ENCODE measurements at regions not wholly inside any gene's neighbourhood (a gene's known extent, or its start where the extent isn't known, plus 50 kb on each side); places are given as distances from the start of the nearest gene placed in this dataset.

- peak; percentile 59 for DNase-seq (ENCODE audit: extremely low spot score, unreplicated experiment)
These were observed 52.7 kb upstream of the MYEOV start for GRCh38 chr11:69241075-69241740.

GRCh38 chr11:69241844-69242243 is 52.1 kb upstream of the MYEOV start:
- H3K9me3 Mint-ChIP-seq (ENCODE audit: unreplicated experiment), result no peaks in the 10 kb centered on the region
- TF ChIP-seq CTCF (IDR thresholded peaks at IDR 0.05), result no peak
- H3K27me3 Mint-ChIP-seq (ENCODE audit: unreplicated experiment), result peaks cover 17% of the 10 kb centered on the region
- no peak overlapping the region for H3K4me3 Mint-ChIP-seq (ENCODE audit: unreplicated experiment)
- no peak for DNase-seq (ENCODE audit: extremely low spot score, unreplicated experiment)
- H3K4me1 Mint-ChIP-seq (ENCODE audit: unreplicated experiment), result no peaks in the 10 kb centered on the region
- H3K27ac Mint-ChIP-seq (ENCODE audit: unreplicated experiment), result no peak overlapping the region
- H3K36me3 Mint-ChIP-seq (ENCODE audit: unreplicated experiment), result no peaks in the 10 kb centered on the region

More at GRCh38 chr11:69241075-69241740, 52.7 kb upstream of the MYEOV start:
- Mint-ChIP-seq H3K36me3 (ENCODE audit: unreplicated experiment) (no peaks in the 10 kb centered on the region), H3K27ac (ENCODE audit: unreplicated experiment) (no peak overlapping the region), H3K27me3 (ENCODE audit: unreplicated experiment) (peaks cover 18% of the 10 kb centered on the region), H3K4me1 (ENCODE audit: unreplicated experiment) (no peaks in the 10 kb centered on the region), H3K9me3 (ENCODE audit: unreplicated experiment) (no peaks in the 10 kb centered on the region), H3K4me3 (ENCODE audit: unreplicated experiment) (no peak overlapping the region)
- no peak for TF ChIP-seq CTCF (IDR thresholded peaks at IDR 0.05)

GRCh38 chr11:69242266-69242920 is 51.6 kb upstream of the MYEOV start:
- no peak for TF ChIP-seq CTCF (IDR thresholded peaks at IDR 0.05)
- peak; percentile 62 for DNase-seq (ENCODE audit: extremely low spot score, unreplicated experiment)
- Mint-ChIP-seq H3K27me3 (ENCODE audit: unreplicated experiment) (peaks cover 23% of the 10 kb centered on the region), H3K4me1 (ENCODE audit: unreplicated experiment) (no peaks in the 10 kb centered on the region), H3K4me3 (ENCODE audit: unreplicated experiment) (no peak overlapping the region), H3K27ac (ENCODE audit: unreplicated experiment) (no peak overlapping the region), H3K36me3 (ENCODE audit: unreplicated experiment) (no peaks in the 10 kb centered on the region), H3K9me3 (ENCODE audit: unreplicated experiment) (no peaks in the 10 kb centered on the region)

GRCh38 chr11:69243496-69244200 is 50.3 kb upstream of the MYEOV start:
- Mint-ChIP-seq H3K4me1 (ENCODE audit: unreplicated experiment) (no peaks in the 10 kb centered on the region), H3K27ac (ENCODE audit: unreplicated experiment) (no peak overlapping the region)
- peak; percentile 63 for DNase-seq (ENCODE audit: extremely low spot score, unreplicated experiment)

More at GRCh38 chr11:69243496-69244200, 50.3 kb upstream of the MYEOV start:
- Mint-ChIP-seq H3K36me3 (ENCODE audit: unreplicated experiment) (no peaks in the 10 kb centered on the region), H3K27me3 (ENCODE audit: unreplicated experiment) (peaks cover 21% of the 10 kb centered on the region), H3K4me3 (ENCODE audit: unreplicated experiment) (no peak overlapping the region), H3K9me3 (ENCODE audit: unreplicated experiment) (no peaks in the 10 kb centered on the region)
- no peak for TF ChIP-seq CTCF (IDR thresholded peaks at IDR 0.05)

All from osteocyte (in vitro differentiated cells).